ENCODE measurements at regions not wholly inside any gene's neighbourhood (a gene's known extent, or its start where the extent isn't known, plus 50 kb on each side); places are given as distances from the start of the nearest gene placed in this dataset.

GRCh38 chr3:132911741-132912415 lies 126.3 kb upstream of the TMEM108 start:
- H3K4me3 ChIP-seq = no peak overlapping the region
- DNase-seq (ENCODE audit: low spot score) = no peak
- TF ChIP-seq, protein P1, sequence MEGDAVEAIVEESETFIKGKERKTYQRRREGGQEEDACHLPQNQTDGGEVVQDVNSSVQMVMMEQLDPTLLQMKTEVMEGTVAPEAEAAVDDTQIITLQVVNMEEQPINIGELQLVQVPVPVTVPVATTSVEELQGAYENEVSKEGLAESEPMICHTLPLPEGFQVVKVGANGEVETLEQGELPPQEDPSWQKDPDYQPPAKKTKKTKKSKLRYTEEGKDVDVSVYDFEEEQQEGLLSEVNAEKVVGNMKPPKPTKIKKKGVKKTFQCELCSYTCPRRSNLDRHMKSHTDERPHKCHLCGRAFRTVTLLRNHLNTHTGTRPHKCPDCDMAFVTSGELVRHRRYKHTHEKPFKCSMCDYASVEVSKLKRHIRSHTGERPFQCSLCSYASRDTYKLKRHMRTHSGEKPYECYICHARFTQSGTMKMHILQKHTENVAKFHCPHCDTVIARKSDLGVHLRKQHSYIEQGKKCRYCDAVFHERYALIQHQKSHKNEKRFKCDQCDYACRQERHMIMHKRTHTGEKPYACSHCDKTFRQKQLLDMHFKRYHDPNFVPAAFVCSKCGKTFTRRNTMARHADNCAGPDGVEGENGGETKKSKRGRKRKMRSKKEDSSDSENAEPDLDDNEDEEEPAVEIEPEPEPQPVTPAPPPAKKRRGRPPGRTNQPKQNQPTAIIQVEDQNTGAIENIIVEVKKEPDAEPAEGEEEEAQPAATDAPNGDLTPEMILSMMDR (IDR thresholded peaks at IDR 0.05) = no peak
- no peak overlapping the region for H3K27ac ChIP-seq

- Histone ChIP-seq H3K4me3 (no peak overlapping the region), H3K27ac (no peak overlapping the region)
- TF ChIP-seq, protein P1 (IDR thresholded peaks at IDR 0.05) = no peak
- no peak for DNase-seq (ENCODE audit: low spot score)
These were observed 130.9 kb upstream of the TMEM108 start for GRCh38 chr3:132907293-132907692.

GRCh38 chr3:132900481-132900880 lies 137.7 kb upstream of the TMEM108 start:
- Histone ChIP-seq H3K4me3 (no peak overlapping the region), H3K27ac (no peak overlapping the region)
- DNase-seq (ENCODE audit: low spot score) = no peak
- TF ChIP-seq, protein P1 (IDR thresholded peaks at IDR 0.05) = no peak

DNA sequence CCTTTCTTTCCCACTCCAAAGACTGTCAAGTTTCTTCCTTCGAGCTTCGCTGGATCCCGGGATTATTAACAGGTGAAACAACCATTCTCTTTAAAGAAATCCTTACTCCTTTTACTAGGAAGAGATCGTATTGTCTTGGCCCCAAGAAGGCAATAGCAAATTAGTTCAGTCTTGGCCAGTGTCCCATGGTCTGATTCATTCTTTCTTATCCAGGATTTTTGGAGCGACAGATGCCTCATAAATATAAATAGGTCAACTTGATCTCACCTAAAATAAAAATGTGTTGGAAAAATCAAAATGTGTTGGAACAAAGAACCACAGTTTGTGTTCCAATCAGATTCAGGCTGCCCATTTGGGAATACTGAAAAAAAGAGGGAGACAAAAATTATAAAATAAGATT lies 140.1 kb upstream of the TMEM108 start:
- no peak for DNase-seq (ENCODE audit: low spot score)
- TF ChIP-seq, protein P1 (IDR thresholded peaks at IDR 0.05) = no peak
- H3K27ac ChIP-seq = no peak overlapping the region
- H3K4me3 ChIP-seq = no peak overlapping the region

- TF ChIP-seq, protein P1 (IDR thresholded peaks at IDR 0.05) = no peak
These were observed 145.2 kb upstream of the TMEM108 start for GRCh38 chr3:132892956-132893355.

DNA sequence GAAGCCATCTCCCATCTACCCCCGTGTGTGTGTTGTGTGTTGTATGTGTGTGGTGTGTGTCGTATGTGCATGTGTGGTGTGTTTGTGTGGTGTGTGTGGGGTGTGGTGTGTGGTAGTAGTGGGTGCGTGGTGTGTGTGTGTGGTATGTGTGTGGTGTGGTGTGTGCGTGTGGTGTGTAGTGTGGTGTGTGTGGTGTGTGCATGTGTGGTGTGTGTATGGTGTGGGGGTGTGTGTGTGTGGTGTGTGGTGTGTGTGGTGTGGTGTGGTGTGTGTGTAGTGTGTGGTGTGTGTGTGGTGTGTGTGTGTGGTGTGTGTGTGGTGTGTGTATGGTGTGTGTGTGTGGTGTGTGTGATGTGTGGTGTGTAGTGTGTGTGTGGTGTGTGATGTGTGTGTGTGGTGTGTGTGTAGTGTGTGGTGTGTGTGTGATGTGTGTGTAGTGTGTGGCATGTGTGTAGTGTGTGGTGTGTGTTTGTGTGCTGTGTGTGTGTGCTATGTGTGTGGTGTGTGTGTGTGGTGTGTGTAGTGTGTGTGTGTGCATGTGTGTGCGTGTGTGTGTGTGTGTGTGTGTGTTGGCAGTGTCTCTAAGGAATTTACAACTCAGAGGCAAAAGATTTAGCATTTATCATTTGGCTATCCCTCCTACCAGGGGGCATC lies 156.3 kb upstream of the TMEM108 start:
- TF ChIP-seq, protein P1 (IDR thresholded peaks at IDR 0.05) = no peak
- Histone ChIP-seq H3K4me3 (no peak overlapping the region), H3K27ac (no peak overlapping the region)
- no peak for DNase-seq (ENCODE audit: low spot score)

More at GRCh38 chr3:132892956-132893355, 145.2 kb upstream of the TMEM108 start:
- DNase-seq (ENCODE audit: low spot score) = no peak
- Histone ChIP-seq H3K4me3 (no peak overlapping the region), H3K27ac (no peak overlapping the region)

GRCh38 chr3:132880986-132881385 lies 157.2 kb upstream of the TMEM108 start:
- no peak overlapping the region for H3K27ac ChIP-seq
- TF ChIP-seq, protein P1 (IDR thresholded peaks at IDR 0.05) = no peak
- no peak overlapping the region for H3K4me3 ChIP-seq
- no peak for DNase-seq (ENCODE audit: low spot score)

All from coronary artery (tissue), 2 donors.